Stimulated activated CD4-positive, alpha-beta T cell treated with anti-CD3 and anti-CD28 coated beads, Interleukin-4, amount 100 ng/mL, for 48 hours (primary cell): ENCODE measurements at regions not wholly inside any gene's neighbourhood (a gene's known extent, or its start where the extent isn't known, plus 50 kb on each side); places are given as distances from the start of the nearest gene placed in this dataset.

Experiments used
- DNase-seq, 2 donors: peaks; one replicate each; pipeline ENCODE4 v3.0.0-alpha.2; 2020; ENCODE audit warnings: low read depth in 2 of 2

DNA sequence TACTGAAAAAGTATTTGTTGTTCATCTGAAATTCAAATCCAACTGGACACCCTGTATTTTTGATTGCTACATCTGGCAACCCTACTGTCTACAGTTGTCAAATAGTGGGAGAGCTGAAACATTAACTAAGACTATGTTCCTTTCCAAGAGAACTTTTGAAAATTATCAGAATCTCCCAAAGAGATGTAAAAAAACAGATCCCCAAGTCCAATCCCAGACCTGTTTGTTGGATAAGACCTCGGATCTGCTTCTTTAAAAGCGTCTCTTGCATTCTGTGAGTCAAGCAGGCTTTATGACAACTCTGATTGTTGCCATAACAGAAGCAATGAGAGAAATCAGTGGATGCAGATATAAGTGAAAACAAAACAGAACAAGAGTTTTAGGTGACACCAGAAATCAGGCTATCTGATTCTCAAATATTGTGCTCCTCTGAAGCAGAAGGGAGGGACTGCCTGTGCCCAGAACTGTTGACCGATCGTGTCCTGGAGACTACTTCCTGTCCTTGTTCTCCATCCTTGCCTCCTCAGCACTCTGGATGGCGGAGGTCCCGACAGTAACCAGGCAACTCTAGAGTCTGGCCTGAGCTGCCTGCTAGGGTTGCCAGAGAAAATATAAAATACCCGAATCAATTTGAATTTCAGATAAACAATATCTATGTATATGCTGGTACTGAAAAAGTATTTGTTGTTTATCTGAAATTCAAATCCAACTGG lies 853.8 kb downstream of the MAFB start:
- DNase-seq, result no peak

DNA sequence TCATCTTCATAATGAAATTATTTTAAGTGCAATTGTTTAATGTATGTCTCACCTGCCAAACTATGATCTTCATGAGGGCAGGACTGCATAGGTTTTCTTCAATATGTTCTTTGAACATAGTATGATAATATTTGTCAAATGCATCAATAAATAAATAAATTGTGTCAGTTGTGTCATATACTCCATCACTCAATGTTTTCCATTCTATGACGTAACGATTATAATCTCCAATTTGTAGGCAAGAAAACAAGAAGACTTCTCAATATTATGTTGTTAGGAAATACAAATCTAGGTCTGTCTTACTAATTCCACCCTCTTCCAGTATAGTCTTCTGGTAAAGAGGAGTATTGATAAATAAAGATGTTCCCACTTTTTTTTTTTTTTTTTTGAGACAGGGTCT lies 858.1 kb downstream of the MAFB start:
- DNase-seq, result no peak

GRCh38 chr20:39829661-39830060 lies 859.4 kb downstream of the MAFB start:
- DNase-seq, result no peak

DNA sequence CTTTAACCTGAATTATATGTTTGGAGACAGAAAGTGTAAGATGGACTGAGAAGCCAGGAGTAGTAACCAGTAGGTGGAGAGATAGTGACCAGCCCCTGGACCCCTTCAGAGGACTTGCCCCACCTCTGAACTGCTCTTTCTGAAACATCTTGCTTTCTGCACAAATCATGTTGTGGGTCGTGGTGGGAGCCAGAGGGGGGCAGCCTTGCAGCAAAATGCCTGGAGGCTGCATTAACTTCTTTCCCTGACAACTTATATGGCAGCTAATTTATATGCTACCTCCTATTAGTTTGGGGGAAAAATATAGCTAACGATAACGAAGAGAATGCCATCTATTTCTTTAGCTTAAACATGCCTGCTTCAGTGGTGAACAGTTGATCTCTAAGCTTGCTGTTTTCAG lies 859.8 kb downstream of the MAFB start:
- no peak for DNase-seq

- no peak for DNase-seq
Measured at GRCh38 chr20:39825950-39826349, 863.1 kb downstream of the MAFB start.

DNA sequence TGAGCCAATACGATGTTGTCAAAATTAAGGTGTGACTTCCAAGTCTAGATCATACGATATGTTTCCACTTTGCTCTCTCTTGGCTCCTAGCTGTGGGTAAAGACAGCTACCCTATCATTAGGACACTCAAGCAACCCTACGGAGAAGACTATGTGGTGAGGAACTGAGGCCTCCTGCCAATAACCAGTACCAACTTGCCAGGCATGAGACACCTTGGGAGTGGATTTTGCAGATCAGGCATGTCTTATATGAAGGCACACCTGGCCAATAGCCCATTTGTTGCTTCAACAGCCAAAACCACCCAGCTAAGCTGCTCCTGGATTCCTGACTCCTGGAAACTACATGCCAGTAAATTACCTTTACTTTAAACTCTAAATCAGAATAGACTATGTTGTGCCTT lies 863.4 kb downstream of the DHX35 start:
- DNase-seq, result no peak

DNA sequence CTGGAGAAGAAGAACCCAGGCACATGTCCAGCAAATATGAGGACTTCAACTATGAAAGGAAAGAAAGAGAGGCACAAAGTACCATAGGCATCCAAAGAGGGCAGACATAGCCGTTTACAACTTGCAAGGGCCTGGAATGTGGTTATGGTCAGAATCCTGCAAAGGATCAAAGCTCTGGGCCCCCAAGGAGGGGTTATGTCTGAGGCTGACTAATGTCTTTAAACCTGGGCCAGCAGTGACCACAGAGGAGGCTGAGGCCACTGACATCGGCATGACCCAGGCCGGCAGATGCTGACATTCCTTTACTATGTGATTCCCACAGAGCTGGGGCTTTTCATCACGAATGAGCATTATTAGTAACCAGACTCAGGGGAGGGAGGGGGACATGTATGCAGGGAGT lies 861.1 kb downstream of the DHX35 start:
- no peak for DNase-seq

DNA sequence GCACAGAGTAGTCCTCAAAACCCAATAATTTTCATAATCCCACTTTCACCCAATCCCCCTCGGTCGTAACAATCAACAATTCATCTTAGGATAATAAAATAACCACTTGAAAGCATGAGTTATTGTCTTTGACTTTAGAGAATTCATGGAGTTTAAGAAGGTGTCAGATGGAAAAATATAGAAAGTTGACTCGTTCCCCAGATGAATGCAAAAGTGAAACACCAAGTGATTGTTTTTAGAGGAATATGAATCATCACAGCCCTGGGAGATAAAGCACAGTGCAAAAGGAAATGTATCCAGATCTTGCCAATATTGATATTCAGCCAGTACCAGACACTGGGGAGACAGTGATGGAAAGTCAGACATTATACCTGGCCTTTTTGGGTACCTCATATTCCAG lies 860.5 kb downstream of the DHX35 start:
- no peak for DNase-seq

GRCh38 chr20:39813190-39813829 lies 851.2 kb downstream of the DHX35 start:
- no peak for DNase-seq

- DNase-seq, result no peak
Measured at GRCh38 chr20:39812116-39812515, 850.0 kb downstream of the DHX35 start.

DNA sequence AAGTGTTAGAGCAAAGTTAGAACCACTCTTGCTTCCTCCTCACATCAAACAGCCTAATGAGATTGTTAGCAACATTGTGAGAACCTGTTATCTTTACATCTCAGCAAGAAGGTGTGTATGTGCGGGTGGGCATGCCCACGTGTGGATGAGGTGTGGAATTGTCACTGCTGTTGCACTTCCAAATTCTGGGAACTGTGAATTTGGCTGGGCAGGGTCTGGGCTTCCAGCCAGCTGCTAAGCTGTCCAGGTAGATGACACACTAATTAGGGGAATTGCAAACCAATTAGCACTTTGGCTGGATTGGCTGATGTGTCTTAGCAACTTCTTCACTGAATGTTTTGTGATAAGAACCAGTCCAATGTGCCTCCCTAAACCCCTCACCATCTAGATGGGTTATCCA lies 848.2 kb downstream of the DHX35 start:
- no peak for DNase-seq

GRCh38 chr20:39808613-39809012 lies 846.5 kb downstream of the DHX35 start:
- DNase-seq, result no peak

GRCh38 chr20:39800548-39800947 lies 838.4 kb downstream of the DHX35 start:
- no peak for DNase-seq

- DNase-seq, result no peak
Measured at GRCh38 chr20:39800111-39800510, 838.0 kb downstream of the DHX35 start.

GRCh38 chr20:39799366-39799965 lies 837.3 kb downstream of the DHX35 start:
- no peak for DNase-seq

GRCh38 chr20:39795401-39796272 lies 833.5 kb downstream of the DHX35 start:
- no peak for DNase-seq

- no peak for DNase-seq
Measured at GRCh38 chr20:39792334-39792733, 830.2 kb downstream of the DHX35 start.

GRCh38 chr20:39789411-39789810 lies 827.3 kb downstream of the DHX35 start:
- DNase-seq, result no peak

DNA sequence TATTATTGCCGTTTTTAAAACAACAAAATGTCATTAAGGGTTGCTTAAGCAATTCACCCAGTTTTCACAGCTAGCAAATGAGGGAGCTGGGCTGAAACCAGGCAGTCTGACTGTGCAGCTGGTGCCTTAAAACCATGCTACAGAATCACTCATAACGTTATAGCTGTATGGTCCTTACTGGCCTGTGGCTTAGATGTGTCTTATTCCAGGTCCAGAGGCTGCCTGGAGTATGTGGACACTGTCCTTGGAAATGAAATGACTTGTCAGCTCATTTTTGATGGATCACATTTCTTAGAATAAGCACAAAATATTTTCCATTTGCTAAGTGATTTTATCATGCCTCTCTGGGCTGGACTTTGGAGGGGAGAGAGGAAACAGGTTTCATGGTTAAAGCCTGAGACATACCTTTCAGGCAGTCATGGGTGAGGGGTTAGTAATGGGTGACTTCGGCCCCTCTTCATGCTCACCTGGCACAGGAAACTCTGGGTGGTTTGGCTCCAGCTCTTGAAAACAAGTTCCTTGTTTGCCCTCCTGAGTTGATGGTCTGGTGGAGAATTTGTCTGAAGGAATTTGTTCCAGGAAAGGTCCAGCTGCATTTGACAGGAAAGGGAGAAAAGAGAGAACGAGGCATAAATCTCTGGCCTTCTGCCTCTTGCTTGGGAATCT lies 823.2 kb downstream of the DHX35 start:
- DNase-seq, result no peak

DNA sequence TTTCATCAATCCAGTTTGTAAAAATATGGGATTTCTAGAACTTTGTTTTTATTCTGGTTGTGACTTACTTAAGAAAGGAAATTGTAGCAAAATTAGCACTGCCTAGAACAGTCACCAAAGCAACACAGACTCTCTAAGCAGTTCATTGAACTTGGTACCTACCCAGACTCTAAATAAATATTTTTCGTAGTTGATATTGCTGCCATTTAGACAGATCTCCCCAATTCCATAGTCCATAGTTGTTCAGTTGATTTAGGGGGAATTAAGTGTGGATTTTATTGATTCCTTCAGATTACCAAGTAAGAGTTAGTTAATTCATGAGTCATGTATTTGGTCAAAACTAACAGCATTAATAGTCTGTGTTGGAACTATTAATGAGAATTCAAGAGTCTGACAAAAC lies 822.5 kb downstream of the DHX35 start:
- no peak for DNase-seq

GRCh38 chr20:39778847-39779604 lies 816.9 kb downstream of the DHX35 start:
- no peak for DNase-seq
